AG09319 (cell line): ENCODE measurements at regions not wholly inside any gene's neighbourhood (a gene's known extent, or its start where the extent isn't known, plus 50 kb on each side); places are given as distances from the start of the nearest gene placed in this dataset.

Source experiments
- DNase-seq: peaks from one replicate; pipeline ENCODE4 v3.0.0-alpha.2; 2010; ENCODE audit warnings: low read depth; ENCODE audit errors: extremely low read depth
- TF ChIP-seq, protein P1 (sequence below): IDR thresholded peaks from 2 replicates; pipeline ENCODE4 v1.5.1; 2011; ENCODE audit warnings: low read depth, mild to moderate bottlenecking, inconsistent platforms, low read length, moderate library complexity

DNA sequence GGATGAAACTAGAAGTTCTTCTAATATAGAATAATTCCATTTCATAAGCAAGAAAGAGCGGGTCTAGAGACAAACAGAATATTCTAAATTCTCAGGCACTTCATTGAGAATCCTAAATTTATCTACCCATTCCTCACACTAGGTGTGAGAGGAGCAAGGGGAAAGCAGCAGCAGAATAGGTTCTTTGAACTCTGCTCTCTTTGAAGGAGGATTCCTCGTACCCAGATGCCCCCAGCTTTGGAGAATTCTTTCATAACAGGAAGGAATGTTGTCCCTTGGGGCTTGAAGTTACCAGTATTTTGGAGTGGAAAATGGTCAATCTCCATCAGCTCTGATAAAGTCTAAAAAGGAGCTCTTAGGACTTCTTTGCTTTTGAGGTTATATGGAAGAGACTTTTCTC is 59.7 kb upstream of the RASGEF1B start:
- DNase-seq, result no peak
- TF ChIP-seq, protein P1, sequence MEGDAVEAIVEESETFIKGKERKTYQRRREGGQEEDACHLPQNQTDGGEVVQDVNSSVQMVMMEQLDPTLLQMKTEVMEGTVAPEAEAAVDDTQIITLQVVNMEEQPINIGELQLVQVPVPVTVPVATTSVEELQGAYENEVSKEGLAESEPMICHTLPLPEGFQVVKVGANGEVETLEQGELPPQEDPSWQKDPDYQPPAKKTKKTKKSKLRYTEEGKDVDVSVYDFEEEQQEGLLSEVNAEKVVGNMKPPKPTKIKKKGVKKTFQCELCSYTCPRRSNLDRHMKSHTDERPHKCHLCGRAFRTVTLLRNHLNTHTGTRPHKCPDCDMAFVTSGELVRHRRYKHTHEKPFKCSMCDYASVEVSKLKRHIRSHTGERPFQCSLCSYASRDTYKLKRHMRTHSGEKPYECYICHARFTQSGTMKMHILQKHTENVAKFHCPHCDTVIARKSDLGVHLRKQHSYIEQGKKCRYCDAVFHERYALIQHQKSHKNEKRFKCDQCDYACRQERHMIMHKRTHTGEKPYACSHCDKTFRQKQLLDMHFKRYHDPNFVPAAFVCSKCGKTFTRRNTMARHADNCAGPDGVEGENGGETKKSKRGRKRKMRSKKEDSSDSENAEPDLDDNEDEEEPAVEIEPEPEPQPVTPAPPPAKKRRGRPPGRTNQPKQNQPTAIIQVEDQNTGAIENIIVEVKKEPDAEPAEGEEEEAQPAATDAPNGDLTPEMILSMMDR, result no peak

DNA sequence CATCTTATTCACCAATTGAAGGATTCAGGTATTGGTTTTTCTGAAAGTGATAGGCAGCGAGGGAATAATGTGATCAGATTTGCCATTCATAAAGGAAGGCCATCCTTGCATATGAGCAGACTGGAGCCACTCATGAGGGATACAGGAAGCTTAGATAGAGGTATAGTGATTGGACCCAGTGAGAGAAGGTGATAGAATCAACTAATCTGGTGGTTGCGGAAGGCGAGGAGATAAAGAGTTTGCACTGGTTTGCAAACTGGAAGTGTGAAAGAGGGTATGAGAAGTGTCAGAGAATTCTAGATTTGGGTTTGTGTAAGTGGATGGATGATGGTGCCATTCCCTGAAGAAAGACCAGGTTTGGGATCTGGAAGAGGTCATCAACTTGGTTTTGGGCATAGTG is 57.3 kb upstream of the RASGEF1B start:
- no peak for DNase-seq
- TF ChIP-seq, protein P1, result no peak

DNA sequence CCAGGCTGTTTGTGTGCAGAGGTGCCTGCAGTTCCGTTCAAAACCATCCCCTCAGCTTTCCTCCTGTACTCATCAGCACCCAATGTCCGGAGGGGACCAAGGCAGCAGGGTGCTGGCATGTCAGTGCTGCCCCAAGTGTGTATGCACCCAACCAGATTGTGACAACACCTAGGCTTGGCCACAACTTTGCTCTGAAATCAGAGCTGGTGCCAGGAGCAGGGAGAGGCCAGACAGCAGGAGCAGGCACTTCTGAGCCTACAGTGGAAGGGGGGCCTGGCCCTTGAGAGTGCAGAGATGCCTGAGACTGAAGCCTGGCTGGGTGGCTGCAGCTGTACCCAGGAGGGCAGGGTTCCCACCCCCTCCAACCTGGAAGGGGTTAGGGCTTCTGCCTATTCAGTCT is 56.5 kb upstream of the RASGEF1B start:
- TF ChIP-seq, protein P1, result no peak
- no peak for DNase-seq

- DNase-seq, result no peak
- TF ChIP-seq, protein P1, result no peak
These were observed 56.0 kb upstream of the RASGEF1B start for GRCh38 chr4:81527709-81528108.

DNA sequence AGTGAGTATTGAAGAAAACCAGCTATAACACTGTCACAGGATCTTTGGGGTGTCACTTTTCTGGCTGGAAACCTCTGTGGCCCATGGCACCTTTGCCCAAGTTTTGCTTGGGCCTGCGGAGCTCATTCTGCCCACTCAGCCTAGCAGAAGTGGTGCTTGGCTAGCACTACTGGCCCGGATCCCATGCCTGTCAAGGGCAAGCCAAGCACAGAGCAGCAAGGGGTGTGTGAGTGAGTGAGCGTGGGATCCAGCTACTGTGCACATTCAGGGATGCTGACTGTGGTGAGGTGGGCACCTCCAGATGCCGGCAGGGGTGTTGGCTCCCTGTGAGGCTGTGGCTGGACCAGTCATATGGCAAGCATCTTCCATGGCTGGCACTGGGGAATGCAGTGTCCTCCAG is 55.4 kb upstream of the RASGEF1B start:
- DNase-seq, result no peak
- TF ChIP-seq, protein P1, result no peak

GRCh38 chr4:81526706-81527105 is 55.0 kb upstream of the RASGEF1B start:
- TF ChIP-seq, protein P1, result no peak
- DNase-seq, result no peak

GRCh38 chr4:81523672-81524327 is 52.1 kb upstream of the RASGEF1B start:
- DNase-seq, result no peak
- TF ChIP-seq, protein P1, result no peak
